ENCODE measurements at regions not wholly inside any gene's neighbourhood (a gene's known extent, or its start where the extent isn't known, plus 50 kb on each side); places are given as distances from the start of the nearest gene placed in this dataset.

DNA sequence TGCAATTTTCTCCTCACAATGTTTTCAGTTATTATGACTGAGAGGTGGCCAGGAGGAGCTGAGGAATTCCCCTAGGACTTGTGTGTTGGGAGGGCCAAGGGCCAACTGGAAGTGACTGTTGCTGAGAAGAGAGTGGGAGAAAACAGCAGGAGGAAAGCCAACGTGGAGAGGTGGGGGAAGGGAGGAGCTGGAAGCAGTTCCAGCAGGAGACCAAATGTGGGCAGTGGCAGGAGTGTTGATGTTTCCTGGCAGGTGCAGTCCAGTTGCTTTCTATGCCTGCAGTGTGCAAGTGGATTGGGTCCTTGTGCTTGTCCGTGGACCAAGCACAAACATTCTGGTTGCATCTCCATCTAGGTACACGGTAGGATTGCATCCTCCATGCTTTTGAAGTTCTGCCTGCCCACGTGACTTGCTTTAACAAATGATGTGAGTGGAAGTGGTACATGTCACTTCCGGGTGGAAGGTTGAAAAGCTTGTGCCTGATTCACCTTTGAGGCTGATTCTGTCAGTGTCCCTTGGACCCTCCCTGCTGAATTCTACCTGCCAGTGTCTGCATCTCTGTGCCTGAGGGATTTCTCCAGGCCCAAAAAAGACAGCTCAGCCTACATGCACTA lies 54.7 kb upstream of the CRHR1 start:
- H3K23ac ChIP-seq (ENCODE audit: low read depth, low read length, poor library complexity), result no peak overlapping the region
- no peak overlapping the region for H2BK12ac ChIP-seq (ENCODE audit: low read length)
- H3K9me3 ChIP-seq (replicated peaks in 1 of 2; ENCODE audit: control insufficient read depth in 2 of 2, insufficient read depth in 1 of 2, low read depth in 1 of 2, low read length in 2 of 2), result peaks cover 0 to 10% of the 10 kb centered on the region in 2 donors
- no peak for DNase-seq (ENCODE audit: low spot score)
- H3K4me1 ChIP-seq (ENCODE audit: control insufficient read depth in 2 of 2, insufficient read depth in 1 of 2, low read depth in 1 of 2, low read length in 2 of 2), result peaks cover 0 to 4% of the 10 kb centered on the region in 2 donors
- WGBS, 2 donors (ENCODE audit: extremely low coverage in 2 of 2, insufficient read length in 2 of 2, insufficient replicate concordance in 1 of 2), result no CpG with 5 or more reads among the region's 5 CpGs
- no peak overlapping the region for H3K4ac ChIP-seq (ENCODE audit: low read length)
- no peak overlapping the region for H3K4me2 ChIP-seq (ENCODE audit: insufficient read depth, low read length, poor library complexity, severe bottlenecking)
- H3K18ac ChIP-seq (ENCODE audit: low read length), result no peak overlapping the region
- no peak overlapping the region for H2BK120ac ChIP-seq (ENCODE audit: low read depth, low read length)
- no peak overlapping the region for H2AK5ac ChIP-seq (ENCODE audit: low read depth, low read length)
- H3K27me3 ChIP-seq (ENCODE audit: control insufficient read depth in 3 of 3, insufficient read depth in 3 of 3, low read depth in 1 of 3, low read length in 3 of 3), result no peaks in the 10 kb centered on the region
- H2BK15ac ChIP-seq (ENCODE audit: low read length), result no peak overlapping the region
- no peak overlapping the region for H3K9ac ChIP-seq (ENCODE audit: low read depth, low read length, poor library complexity)
- no peaks in the 10 kb centered on the region for H3K79me1 ChIP-seq (ENCODE audit: low read depth, low read length)
- H4K8ac ChIP-seq (ENCODE audit: low read depth, low read length), result no peak overlapping the region
- H3K14ac ChIP-seq (ENCODE audit: low read length), result no peak overlapping the region
- no peaks in the 10 kb centered on the region for H3K36me3 ChIP-seq (replicated peaks in 1 of 2; ENCODE audit: control insufficient read depth in 2 of 2, insufficient read depth in 2 of 2, low read length in 2 of 2)
- no peak overlapping the region for H4K91ac ChIP-seq (ENCODE audit: low read depth, low read length, poor library complexity)
- no peak overlapping the region for H2AFZ ChIP-seq (ENCODE audit: low read length)
- no peak overlapping the region for H2BK5ac ChIP-seq (ENCODE audit: low read length)
- H3K4me3 ChIP-seq (ENCODE audit: low read length in 2 of 2), result peak overlapping the region in 1 of 2 donors; percentile 1
- H3K27ac ChIP-seq (replicated peaks; ENCODE audit: low read length), result no peak overlapping the region

- no CpG with 5 or more reads among the region's 2 CpGs for WGBS, 2 donors (ENCODE audit: extremely low coverage in 2 of 2, insufficient read length in 2 of 2, insufficient replicate concordance in 1 of 2)
- Histone ChIP-seq H3K27me3 (ENCODE audit: control insufficient read depth in 3 of 3, insufficient read depth in 3 of 3, low read depth in 1 of 3, low read length in 3 of 3) (no peaks in the 10 kb centered on the region), H3K9ac (ENCODE audit: low read depth, low read length, poor library complexity) (no peak overlapping the region), H2AFZ (ENCODE audit: low read length) (no peak overlapping the region), H3K79me1 (ENCODE audit: low read depth, low read length) (no peaks in the 10 kb centered on the region), H2BK120ac (ENCODE audit: low read depth, low read length) (no peak overlapping the region), H4K8ac (ENCODE audit: low read depth, low read length) (no peak overlapping the region), H3K4me1 (ENCODE audit: control insufficient read depth in 2 of 2, insufficient read depth in 1 of 2, low read depth in 1 of 2, low read length in 2 of 2) (peaks cover 0 to 4% of the 10 kb centered on the region in 2 donors), H3K4me3 (ENCODE audit: low read length in 2 of 2) (peak overlapping the region in 1 of 2 donors; percentile 16), H3K27ac (replicated peaks; ENCODE audit: low read length) (no peak overlapping the region), H3K14ac (ENCODE audit: low read length) (no peak overlapping the region), H3K9me3 (replicated peaks in 1 of 2; ENCODE audit: control insufficient read depth in 2 of 2, insufficient read depth in 1 of 2, low read depth in 1 of 2, low read length in 2 of 2) (peaks cover 0 to 10% of the 10 kb centered on the region in 2 donors), H3K4ac (ENCODE audit: low read length) (no peak overlapping the region), H3K36me3 (replicated peaks in 1 of 2; ENCODE audit: control insufficient read depth in 2 of 2, insufficient read depth in 2 of 2, low read length in 2 of 2) (no peaks in the 10 kb centered on the region), H2BK12ac (ENCODE audit: low read length) (no peak overlapping the region), H3K4me2 (ENCODE audit: insufficient read depth, low read length, poor library complexity, severe bottlenecking) (no peak overlapping the region), H2BK15ac (ENCODE audit: low read length) (no peak overlapping the region), H2BK5ac (ENCODE audit: low read length) (no peak overlapping the region), H4K91ac (ENCODE audit: low read depth, low read length, poor library complexity) (no peak overlapping the region), H3K23ac (ENCODE audit: low read depth, low read length, poor library complexity) (no peak overlapping the region), H3K18ac (ENCODE audit: low read length) (no peak overlapping the region), H2AK5ac (ENCODE audit: low read depth, low read length) (no peak overlapping the region)
- DNase-seq (ENCODE audit: low spot score), result no peak
Observed at GRCh38 chr17:45730192-45730591, 53.9 kb upstream of the CRHR1 start.

GRCh38 chr17:45731459-45731858 lies 52.7 kb upstream of the CRHR1 start:
- Histone ChIP-seq H3K4me2 (ENCODE audit: insufficient read depth, low read length, poor library complexity, severe bottlenecking) (no peak overlapping the region), H3K4me3 (ENCODE audit: low read length in 2 of 2) (no peak overlapping the region), H3K18ac (ENCODE audit: low read length) (no peak overlapping the region), H2AK5ac (ENCODE audit: low read depth, low read length) (no peak overlapping the region), H3K14ac (ENCODE audit: low read length) (no peak overlapping the region), H4K91ac (ENCODE audit: low read depth, low read length, poor library complexity) (no peak overlapping the region), H3K9me3 (replicated peaks in 1 of 2; ENCODE audit: control insufficient read depth in 2 of 2, insufficient read depth in 1 of 2, low read depth in 1 of 2, low read length in 2 of 2) (peaks cover 0 to 10% of the 10 kb centered on the region in 2 donors), H3K27ac (replicated peaks; ENCODE audit: low read length) (no peak overlapping the region), H3K36me3 (replicated peaks in 1 of 2; ENCODE audit: control insufficient read depth in 2 of 2, insufficient read depth in 2 of 2, low read length in 2 of 2) (no peaks in the 10 kb centered on the region), H3K23ac (ENCODE audit: low read depth, low read length, poor library complexity) (no peak overlapping the region), H3K4me1 (ENCODE audit: control insufficient read depth in 2 of 2, insufficient read depth in 1 of 2, low read depth in 1 of 2, low read length in 2 of 2) (peaks cover 0 to 4% of the 10 kb centered on the region in 2 donors), H3K79me1 (ENCODE audit: low read depth, low read length) (no peaks in the 10 kb centered on the region), H2AFZ (ENCODE audit: low read length) (no peak overlapping the region), H2BK120ac (ENCODE audit: low read depth, low read length) (no peak overlapping the region), H2BK5ac (ENCODE audit: low read length) (no peak overlapping the region), H3K4ac (ENCODE audit: low read length) (no peak overlapping the region), H4K8ac (ENCODE audit: low read depth, low read length) (no peak overlapping the region), H3K27me3 (ENCODE audit: control insufficient read depth in 3 of 3, insufficient read depth in 3 of 3, low read depth in 1 of 3, low read length in 3 of 3) (no peaks in the 10 kb centered on the region), H2BK12ac (ENCODE audit: low read length) (no peak overlapping the region), H2BK15ac (ENCODE audit: low read length) (no peak overlapping the region), H3K9ac (ENCODE audit: low read depth, low read length, poor library complexity) (no peak overlapping the region)
- DNase-seq (ENCODE audit: low spot score), result no peak
- no CpG with 5 or more reads among the region's 1 CpG for WGBS, 2 donors (ENCODE audit: extremely low coverage in 2 of 2, insufficient read length in 2 of 2, insufficient replicate concordance in 1 of 2)

GRCh38 chr17:45732926-45733505 lies 51.1 kb upstream of the CRHR1 start:
- no peak overlapping the region for H2AFZ ChIP-seq (ENCODE audit: low read length)
- no peak overlapping the region for H2BK15ac ChIP-seq (ENCODE audit: low read length)
- no peak overlapping the region for H2BK12ac ChIP-seq (ENCODE audit: low read length)
- H3K36me3 ChIP-seq (replicated peaks in 1 of 2; ENCODE audit: control insufficient read depth in 2 of 2, insufficient read depth in 2 of 2, low read length in 2 of 2), result no peaks in the 10 kb centered on the region
- no peaks in the 10 kb centered on the region for H3K27me3 ChIP-seq (ENCODE audit: control insufficient read depth in 3 of 3, insufficient read depth in 3 of 3, low read depth in 1 of 3, low read length in 3 of 3)
- no peak overlapping the region for H3K23ac ChIP-seq (ENCODE audit: low read depth, low read length, poor library complexity)
- H3K79me1 ChIP-seq (ENCODE audit: low read depth, low read length), result no peaks in the 10 kb centered on the region
- no peak overlapping the region for H3K4me3 ChIP-seq (ENCODE audit: low read length in 2 of 2)
- H3K14ac ChIP-seq (ENCODE audit: low read length), result no peak overlapping the region
- no CpG with 5 or more reads among the region's 6 CpGs for WGBS, 2 donors (ENCODE audit: extremely low coverage in 2 of 2, insufficient read length in 2 of 2, insufficient replicate concordance in 1 of 2)
- no peak overlapping the region for H3K4me2 ChIP-seq (ENCODE audit: insufficient read depth, low read length, poor library complexity, severe bottlenecking)
- no peak overlapping the region for H3K9ac ChIP-seq (ENCODE audit: low read depth, low read length, poor library complexity)
- H3K9me3 ChIP-seq (replicated peaks in 1 of 2; ENCODE audit: control insufficient read depth in 2 of 2, insufficient read depth in 1 of 2, low read depth in 1 of 2, low read length in 2 of 2), result peaks cover 0 to 10% of the 10 kb centered on the region in 2 donors
- H2BK120ac ChIP-seq (ENCODE audit: low read depth, low read length), result no peak overlapping the region
- H3K27ac ChIP-seq (replicated peaks; ENCODE audit: low read length), result no peak overlapping the region
- H4K91ac ChIP-seq (ENCODE audit: low read depth, low read length, poor library complexity), result no peak overlapping the region
- H2BK5ac ChIP-seq (ENCODE audit: low read length), result no peak overlapping the region
- no peak overlapping the region for H3K18ac ChIP-seq (ENCODE audit: low read length)
- no peak for DNase-seq (ENCODE audit: low spot score)
- H4K8ac ChIP-seq (ENCODE audit: low read depth, low read length), result no peak overlapping the region
- no peak overlapping the region for H2AK5ac ChIP-seq (ENCODE audit: low read depth, low read length)
- peaks cover 0 to 4% of the 10 kb centered on the region in 2 donors for H3K4me1 ChIP-seq (ENCODE audit: control insufficient read depth in 2 of 2, insufficient read depth in 1 of 2, low read depth in 1 of 2, low read length in 2 of 2)
- H3K4ac ChIP-seq (ENCODE audit: low read length), result no peak overlapping the region
